DMS79 (cell line): ENCODE measurements at regions not wholly inside any gene's neighbourhood (a gene's known extent, or its start where the extent isn't known, plus 50 kb on each side); places are given as distances from the start of the nearest gene placed in this dataset.
"Not testable (repeated sequence)": the region's sequence is repeated elsewhere in the genome, so short reads cannot be mapped to it uniquely, and the experiment has no call there.

Experiments
- DNase-seq: peaks from one replicate; lab custom pipeline; 2025; lab: John Stamatoyannopoulos, UW

DNA sequence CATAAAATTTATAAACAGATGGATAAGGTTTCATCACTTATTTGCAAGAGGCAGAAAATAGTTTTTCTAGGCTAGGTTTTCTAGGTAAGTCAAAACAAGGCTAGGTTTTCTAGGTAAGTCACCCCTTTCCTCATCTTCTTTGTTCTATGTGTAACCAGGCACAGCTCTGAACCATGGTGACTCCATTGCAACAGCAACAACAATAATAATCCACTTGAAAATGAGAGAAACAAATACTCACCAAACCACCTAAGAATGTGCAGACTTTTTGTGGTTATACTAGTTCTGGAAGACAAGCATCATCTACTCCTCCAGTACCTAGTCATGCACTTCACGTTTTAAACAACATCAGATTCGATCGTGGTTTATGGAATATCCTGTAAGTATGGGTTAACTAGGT lies 237.4 kb upstream of the ACVR2A start:
- DNase-seq, result peak; percentile 94

DNA sequence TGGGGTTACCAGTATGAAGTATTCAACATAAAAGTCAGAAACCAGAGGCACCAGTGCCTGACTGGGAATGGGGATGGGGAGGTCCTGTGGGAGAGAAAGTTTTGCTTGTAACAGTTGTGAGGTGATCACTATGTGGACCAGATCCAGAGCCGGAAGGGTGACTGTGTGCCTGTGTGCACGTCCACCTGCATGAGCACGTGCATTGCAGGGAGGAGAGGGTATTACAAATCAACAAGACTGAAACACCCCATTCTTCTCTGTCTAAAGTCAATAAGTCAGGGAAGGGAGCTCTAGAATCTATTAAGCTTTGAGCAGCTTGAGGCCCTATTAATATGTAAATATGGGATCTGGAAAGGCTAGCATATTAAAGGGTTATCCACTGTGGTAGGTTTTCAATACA lies 241.0 kb upstream of the ACVR2A start:
- no peak for DNase-seq

DNA sequence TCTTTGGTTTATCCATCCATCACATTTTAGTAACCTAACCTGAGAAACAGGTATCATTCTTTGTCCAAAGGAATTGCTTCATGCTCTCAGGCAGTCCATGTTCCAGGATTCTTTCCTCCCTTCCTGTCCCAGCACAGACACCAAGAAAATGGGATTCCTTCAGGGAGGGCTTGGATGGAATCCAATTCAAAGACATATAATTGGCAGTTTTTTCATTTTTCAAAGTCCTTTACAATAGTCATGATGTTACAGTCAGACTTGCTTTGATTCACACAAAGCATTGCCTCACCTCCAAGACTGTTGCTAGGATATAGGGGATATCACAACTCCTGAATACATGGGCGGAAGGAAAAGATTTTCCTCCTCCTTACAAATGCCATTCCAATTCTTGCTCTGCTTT lies 241.4 kb upstream of the ACVR2A start:
- DNase-seq, result no peak

DNA sequence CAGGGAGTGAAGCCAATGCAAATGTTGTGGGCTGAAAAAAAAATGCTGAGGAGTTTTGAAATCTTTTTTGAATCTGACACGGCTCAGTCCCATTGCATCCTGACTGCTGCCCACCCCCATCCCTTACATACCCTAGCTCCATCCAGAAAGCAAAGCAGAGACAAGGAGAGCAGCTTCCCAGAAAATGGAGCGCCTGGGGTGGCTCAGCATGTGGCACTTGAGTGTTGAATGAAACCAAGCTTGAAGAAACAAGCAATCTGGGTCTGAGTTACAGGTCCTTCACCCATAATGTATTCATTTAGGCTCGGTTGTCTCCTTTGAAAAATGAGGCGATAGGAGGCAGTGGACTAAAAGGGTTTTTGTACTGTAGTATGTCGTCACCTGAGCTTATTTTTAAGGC lies 244.2 kb upstream of the ACVR2A start:
- DNase-seq, result peak; percentile 9

DNA sequence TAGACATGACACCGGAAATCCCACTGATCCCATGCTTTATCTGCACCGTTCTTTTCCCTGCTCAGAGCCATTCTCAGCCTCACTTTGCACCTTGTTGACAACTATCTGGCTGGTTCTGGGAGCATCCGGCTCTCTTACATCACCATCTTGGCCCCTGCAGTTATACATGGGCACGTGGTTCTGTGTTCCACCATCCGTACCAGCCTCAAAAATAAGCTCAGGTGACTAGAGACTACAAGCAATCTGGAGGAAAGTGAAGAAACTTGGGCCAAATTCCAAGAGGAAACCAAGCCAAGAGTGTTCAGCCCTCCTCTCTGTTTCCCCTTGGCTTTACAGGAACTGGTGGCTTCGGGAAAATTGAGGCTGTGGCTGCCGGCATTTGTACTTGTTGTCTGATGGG lies 244.6 kb upstream of the ACVR2A start:
- DNase-seq, result no peak

DNA sequence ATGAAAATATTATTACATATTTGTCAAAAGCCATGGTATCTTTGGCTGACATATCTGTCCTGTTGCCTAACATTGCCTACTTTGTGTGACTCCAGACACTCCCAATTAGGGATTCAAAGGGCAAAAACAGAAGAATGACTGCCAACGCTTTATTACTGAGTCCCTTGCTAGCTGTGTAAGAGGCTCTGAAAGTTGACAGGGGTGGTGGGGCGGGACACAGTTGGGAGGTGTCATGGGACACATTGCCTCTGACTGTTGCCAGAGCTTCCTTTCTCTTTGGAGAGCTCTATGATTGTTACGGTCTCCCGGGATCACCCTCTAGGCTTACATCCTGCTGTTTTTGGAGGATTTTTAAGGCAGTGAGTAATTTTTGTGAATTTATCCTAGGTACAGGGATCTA lies 249.6 kb upstream of the ACVR2A start:
- DNase-seq, result no peak

DNA sequence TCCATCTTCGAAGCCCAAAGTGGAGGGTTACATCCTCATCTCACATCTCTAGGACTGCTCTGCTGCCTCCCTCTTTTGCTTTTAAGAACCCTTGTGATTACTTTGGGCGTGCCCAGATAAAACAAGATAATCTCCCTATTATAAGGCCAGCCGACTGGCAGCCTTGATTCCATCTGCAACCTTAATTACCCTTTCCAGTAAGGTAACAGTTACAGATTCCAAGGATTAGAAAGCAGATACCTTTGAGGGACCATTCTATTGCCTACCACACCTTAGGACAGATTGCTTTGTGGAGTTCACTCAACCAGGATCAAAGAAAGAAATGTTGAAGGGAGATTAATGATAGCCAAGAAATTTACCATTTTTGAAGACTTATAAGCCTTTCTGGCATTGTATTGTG lies 250.8 kb upstream of the ACVR2A start:
- no peak for DNase-seq

DNA sequence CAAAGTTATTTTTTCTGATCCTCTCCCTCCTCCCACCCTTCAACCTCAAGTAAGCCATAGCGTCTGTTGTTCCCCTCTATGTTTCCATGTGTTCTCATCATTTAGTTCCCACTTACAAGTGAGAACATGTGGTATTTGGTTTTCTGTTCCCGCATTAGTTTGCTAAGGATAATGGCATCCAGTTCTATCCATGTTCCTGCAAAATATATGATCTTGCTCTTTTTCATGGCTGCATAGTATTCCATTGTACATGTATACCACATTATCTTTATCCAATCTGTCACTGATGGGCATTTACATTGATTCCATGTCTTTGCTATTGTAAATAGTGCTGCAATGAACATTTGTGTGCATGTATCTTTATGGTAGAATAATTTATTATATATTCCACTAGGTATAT lies 252.0 kb upstream of the ACVR2A start:
- DNase-seq, result not testable (repeated sequence)

DNA sequence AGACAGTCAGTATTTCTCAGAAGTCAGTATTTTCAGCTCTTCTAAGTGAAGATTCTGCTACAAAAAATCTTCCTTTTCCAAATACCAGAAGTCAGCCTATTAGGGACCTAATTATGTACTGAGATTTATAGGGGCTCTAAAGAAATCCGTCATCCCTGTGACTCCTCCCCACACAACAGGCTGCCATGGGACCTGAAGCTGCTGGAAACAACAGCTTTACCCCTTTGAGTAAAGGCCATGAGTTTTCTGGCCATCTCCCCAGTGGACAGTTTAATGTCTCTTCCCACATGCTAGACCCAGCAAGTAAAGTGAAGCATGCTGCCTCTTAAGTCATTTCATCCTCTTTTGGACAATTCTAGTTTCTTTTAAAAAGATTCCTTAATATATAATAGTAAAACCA lies 255.7 kb upstream of the ACVR2A start:
- no peak for DNase-seq

DNA sequence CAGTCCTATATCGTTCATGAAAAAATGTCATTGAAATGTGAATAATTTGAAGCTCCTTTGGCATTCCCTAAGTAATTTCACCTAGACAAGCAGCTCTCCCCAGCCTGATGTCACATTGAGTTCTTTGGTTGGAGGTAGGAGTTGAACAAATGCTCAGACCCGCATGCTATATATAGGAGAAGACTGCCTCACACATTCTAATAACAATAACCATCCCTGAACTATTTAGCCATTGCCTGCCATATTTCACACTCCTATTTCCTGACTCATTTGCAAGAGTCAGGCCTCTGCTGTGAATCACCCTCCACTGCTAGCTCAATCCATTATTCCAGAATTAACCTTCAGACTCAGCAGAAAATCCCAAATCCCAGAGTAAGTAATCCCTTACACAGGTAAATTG lies 256.6 kb upstream of the ACVR2A start:
- no peak for DNase-seq

DNA sequence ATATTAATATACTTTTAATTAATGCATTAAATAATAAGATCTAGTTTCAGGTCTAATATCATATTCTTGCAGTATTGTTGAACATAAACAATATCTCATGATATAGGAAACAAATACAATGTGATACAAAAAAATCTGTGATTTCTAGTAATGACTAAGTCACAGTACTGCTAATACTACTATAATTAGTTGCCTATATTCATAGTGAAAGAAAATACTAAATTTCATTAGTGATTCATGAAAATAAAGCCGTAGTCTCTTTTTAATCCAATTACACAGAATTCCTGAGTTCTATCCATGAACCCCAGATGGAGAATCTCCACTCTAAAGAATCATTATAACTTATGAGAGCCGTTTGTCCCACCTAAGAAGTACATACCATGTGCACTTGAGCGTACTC lies 266.3 kb upstream of the ACVR2A start:
- no peak for DNase-seq

DNA sequence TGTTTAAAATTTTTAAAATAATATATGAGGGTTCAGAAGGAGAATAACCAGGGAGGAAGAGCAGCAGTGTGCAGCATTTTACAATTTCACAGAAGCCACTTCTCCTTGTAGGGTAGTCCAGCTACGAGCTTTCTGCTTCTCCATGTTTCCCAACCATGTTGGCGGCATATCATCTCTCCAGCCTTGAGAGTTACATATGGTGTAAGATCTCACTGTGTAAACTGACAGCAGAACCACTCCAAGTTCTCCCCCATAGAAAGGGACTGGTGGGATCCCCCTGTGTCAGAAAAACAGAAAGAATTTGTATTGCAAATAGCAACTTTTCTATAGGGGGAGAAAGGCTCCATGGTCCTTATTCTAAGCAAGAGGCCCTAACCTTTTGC lies 266.8 kb upstream of the ACVR2A start:
- no peak for DNase-seq

DNA sequence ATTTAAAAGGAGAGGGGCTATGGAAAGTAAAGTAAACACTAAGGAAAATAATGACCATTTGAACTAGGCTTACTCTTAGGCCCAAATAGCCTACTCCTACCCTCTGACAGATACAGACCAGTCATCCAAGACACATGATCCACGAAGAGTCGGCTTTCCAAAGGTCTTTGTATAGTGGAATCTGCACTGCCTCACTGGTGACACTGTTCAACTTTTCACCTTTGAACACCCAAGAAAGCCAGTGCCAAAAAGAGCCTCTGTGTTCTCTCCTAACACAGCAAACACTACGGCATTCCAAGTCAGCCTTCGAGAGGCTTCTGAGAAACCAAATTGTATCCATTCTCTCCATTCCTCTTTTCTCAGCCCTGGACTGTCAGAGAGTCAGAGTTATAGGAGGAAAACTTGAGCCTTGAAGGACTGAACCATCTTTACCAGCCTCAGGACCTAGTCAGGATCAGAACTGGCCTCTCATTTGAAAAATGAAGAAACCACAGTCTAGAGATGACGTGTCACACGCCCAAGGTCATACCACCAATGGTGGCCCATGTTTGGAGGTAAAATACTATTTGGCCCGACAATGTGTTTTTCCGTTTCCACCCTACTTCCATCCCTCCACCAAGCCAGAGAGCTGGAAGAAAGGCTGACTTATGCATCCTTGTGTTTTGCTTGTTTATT lies 267.4 kb upstream of the ACVR2A start:
- no peak for DNase-seq

DNA sequence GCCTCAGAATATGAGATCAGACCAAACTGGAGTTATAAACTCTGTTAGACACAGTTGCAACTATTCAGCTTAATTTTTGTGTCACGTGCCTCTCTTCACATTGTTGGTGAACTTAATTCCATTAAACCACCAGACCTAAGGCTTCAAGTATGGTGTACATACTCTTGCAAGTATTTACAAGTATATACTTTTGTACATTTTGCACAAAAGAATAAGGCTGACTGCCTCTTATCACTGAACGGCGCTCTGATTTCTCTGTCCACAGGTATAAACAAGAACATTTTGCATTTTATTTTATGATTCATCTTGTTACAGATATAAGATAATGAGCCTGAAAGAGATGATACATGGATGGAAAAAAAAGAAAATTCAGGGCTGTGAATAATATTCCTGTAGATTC lies 269.7 kb upstream of the ACVR2A start:
- no peak for DNase-seq

DNA sequence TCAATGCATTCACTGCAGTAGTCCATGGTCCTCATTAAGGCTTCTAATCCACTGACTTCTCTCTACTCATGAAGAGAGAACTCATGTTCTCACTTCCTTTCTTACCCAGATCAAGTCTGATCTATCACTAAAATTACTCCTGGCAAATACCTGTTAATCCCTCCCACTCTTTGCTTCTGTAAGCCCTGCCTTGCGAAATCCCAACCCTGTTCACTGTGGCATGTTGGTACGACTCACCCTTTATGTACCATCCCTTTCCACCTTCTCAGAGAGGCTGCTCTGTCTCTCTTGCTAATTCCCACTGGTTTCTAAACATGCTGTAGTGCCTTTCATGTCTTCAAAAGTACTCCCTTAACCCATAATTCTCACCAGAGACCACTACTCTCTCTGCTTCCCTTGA lies 272.2 kb upstream of the ACVR2A start:
- DNase-seq, result no peak

DNA sequence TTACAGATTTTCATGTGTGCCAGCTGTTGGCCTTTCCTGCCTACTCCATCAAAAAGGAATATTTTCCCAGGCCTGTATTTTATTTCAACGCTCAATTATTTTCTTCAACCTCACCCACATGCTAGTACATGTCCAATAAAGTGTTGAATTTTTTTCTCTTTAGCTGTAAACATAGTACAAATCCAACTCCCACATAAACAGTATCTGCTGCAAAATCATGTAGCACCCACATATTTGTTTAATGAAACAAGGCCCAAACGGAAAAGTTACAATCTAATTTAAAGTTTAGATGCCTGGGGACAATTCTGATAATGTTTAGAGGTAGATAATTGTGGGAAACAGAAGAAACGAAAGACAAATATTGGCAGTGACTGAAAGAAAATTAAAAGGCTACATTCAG lies 275.4 kb upstream of the ACVR2A start:
- no peak for DNase-seq

DNA sequence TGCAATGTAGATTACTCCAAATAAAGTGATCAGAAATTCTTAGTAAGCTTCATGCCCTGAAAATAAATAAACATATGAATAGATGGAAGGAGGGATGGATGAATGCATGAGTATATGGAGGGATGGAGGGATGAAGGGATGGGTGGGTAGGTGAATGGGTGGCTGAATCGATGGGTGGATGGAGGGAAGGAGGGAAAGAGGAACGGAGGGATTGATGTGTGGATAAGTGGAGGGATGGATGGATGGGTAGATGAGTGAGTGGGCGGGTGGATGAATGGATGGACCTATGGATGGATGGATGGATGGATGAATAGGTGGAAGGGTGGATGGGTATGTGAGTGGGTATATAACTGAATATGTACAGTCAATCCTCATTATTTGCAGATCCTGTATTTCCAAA lies 276.7 kb upstream of the ACVR2A start:
- no peak for DNase-seq

DNA sequence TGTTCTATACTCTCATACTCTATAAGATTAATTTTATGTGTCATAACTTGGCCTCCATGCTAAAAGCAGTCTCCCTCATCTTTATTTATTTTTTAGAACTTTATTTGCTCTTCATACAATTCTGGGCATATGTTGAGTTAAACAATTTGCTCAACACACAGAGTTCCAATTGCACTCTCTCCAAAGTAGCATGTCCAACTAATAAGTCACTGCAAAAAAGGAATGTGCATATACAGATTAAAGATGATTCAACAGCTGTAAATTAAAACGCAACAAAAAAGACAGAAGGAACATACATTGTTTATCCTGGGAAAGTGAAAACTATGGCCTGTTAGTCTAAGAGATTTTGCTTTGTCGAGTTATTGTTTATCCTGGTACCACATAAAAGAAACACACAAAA lies 277.7 kb upstream of the ACVR2A start:
- DNase-seq, result no peak

DNA sequence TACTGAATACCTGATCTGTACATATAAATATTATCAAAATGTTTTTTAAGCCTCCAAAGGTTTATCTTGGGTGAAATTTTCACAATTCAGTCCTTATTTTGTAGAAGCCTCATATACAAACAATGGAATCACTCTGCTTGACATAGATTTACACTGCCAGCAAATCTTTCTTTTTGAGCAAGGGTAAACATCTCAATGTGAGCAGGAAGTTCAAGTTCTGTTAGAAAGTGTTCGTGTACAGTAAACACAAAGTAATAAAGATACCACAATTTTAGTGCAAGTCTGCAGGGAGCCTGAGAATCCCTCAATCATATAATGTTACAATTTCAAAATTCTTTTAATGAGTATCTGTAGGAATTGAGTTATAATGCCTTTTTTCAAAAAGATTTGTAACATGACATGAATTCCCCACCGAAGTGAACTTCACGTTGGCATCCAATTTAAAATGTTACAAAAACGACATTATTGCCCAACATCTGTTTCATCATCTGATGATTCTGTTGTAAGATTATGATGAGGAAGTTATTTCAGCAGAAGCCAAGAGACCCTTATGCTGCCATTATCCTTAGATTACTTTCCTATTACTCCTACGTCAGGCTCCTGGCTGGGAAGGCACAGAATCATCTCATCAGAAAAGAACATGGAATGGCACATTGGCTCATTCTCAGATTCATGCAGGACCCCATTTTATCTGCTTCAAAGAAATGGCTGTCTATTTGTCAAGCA lies 283.9 kb upstream of the ACVR2A start:
- DNase-seq, result no peak

DNA sequence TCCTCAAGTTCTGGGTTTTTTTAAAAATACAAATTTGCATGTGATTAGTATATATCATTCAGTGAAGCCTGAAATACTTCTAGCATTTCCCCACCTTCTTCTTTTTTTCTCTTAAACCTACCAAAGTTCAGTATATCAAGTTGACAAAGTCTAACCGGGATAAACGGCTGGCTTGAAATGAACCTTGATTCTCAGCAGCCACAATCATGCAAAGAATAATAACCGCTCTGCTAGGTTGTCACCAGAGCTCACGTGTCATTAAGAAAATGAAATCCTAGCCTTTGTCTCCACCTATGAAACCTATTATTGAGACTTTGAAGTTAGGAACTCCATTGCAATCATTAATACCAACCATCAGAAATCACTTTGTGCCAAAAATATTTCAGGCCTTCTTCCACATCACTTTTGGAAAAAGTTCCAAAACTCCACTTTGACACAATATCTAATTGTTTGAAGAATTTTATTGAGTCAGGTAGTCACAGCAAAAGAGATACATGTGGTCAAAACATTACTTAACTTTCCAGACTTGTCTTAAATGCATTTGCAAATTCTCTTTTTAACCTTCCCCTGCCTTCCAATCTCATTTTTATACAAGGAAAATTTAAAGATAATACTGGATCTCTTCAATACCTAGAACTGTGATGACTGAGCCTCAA lies 285.6 kb upstream of the ACVR2A start:
- no peak for DNase-seq

DNA sequence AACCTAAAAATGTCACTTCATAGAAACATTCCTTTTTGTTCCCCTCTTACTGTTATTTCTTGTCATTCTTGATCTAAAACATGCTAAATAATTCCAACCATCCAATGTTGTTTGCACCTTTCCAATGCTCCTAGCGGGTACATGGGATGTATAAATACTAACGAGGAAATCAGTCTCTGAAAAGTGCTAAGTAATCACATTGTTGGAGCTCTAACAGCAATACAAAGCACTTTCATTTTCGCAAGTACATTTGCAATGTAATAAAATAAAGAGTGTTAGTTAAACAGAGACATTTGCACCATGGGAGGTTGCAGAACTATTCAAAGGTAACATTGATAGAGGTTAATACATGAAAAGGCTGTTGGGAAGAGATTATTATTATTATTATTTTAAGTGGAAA lies 286.2 kb upstream of the ACVR2A start:
- DNase-seq, result no peak

DNA sequence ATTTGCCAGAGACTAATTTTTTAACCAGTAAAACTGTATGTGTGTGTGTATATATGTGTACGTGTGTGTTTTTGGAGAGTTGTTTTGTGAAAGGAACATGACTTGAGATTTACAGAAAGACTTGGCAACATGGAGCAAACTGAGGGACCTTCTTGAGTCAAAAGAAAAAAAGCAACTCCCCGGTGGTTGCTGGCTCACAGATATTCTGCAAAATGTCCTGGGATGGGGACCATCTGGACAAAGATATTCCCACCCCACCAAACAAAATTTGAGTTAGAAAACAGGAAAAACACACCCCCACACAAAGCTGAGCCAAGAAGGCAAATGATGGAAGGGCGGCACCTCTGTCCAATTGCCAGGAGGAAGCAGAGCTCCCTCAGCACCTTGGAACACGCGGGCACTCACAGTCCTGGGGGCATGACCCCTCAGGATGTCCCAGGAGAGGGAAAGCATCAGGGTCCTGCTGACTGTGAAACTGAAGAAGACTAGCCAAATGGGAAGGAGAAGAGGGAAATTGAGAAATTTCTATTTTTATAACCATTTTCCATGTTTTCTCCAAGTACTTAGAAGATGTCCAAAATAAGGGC lies 290.2 kb upstream of the ACVR2A start:
- no peak for DNase-seq

DNA sequence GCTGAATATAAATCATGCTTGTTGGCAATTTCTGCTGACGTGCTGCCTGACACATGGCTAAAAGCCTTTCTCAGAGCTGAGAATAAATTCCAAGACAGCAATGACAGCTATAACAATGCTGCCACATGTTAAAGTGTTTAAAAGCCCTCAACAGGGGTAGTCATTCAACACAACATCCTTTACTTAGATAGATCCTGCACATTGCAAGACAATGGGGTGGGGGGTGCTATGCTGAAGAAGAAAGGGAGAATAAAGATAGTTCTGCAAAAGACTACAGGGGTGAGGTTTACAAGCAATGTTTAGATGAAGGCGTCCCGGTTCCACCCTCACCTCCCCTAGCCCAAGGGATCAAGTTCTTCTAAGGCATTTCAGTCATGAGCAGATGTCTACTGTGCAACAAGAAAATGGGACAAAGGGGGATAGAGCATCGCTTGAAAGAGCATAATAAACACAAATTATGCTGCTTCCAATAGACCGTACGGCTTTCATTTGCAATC lies 291.0 kb upstream of the ACVR2A start:
- DNase-seq, result no peak
